T-helper 1 cell treated with Interleukin-12 subunit alpha and Interleukin-12 subunit beta and Interleukin-4 antibody, amounts not matched to agents 30 ng/mL and 1 ng/mL, for 36 hours (primary cell): ENCODE measurements at regions not wholly inside any gene's neighbourhood (a gene's known extent, or its start where the extent isn't known, plus 50 kb on each side); places are given as distances from the start of the nearest gene placed in this dataset.

Experiments used
- intact Hi-C: fragments of 100-400 bp; cut with micrococcal nuclease; formaldehyde crosslinking; loops from one replicate; pipeline ENCODE4 v1.15.1; 2024

DNA sequence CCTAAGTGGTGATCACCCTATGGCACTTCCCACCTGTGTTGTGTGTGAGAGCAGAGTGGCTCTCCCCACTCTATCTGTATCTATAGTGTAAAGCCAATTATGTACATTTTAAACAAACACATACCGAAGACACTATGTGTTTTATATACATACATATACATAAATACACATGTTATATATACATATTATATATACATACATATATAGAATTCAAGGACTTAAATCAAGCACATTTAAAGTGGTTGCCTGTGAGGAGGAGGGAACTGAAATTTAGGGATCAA, 246.6 kb downstream of the LY86 start:
- intact Hi-C loops = no loop called here

DNA sequence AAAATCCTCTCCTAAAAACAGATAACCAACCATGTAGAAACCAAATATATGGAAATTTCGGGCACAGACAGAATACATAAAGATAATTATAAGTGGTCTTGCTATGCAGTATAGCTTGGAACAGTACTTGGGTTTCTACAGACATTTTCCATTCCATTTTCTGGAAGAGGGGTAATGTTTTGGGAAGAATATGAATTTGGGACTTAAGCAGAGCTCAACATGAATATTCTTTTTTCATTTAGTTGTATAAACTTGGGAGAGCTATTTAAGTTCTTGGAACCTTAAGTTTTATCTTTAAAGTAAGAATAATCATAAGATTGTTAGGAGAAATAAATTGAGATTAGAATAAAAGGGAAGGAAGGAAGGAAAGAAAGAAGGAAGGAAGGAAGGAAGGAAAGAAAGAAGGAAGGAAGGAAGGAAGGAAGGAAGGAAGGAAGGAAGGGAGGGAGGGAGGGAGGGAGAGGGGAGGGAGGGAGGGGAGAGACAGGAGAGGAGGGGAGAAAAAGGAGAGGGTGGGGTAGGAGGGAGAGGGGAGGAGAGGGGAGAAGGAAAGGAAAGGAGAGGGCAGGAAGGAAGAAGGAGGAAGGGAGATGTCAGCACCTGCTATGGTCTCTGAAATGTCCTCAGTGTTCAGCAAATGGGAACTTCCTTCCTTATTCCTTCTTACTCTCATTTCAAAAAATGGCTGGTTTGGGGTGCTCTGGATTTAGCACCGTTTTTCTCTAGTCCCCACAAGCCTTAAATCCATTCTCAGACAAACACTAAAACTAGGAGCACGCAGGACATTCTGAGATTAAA, 248.3 kb downstream of the LY86 start:
- intact Hi-C loops = no loop called here

DNA sequence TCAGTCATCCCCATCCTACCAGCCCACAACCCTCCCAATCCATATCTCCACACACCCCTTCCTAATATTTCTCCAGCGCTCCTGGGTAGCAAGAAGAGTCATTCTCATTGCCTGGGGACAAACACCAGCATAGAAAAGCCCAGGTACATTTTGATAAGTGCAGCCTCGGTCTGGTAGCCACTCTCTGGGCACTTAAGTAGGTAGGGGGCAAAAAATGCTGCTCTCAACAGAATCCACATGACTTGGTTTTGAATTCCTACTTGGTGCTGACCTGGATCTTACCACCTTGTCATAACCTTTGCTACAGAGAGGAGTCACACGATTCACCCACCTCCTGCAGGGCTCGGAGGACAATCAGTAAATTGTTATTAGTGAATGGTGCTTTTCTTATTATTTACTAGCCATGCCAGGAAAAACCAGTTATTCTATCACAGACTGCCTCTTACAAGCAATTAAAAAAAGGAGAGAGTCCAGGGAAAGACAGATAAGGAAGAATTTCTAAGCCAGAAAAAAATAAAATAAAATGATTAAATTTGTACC, 249.1 kb downstream of the LY86 start:
- intact Hi-C loops = no loop called here

DNA sequence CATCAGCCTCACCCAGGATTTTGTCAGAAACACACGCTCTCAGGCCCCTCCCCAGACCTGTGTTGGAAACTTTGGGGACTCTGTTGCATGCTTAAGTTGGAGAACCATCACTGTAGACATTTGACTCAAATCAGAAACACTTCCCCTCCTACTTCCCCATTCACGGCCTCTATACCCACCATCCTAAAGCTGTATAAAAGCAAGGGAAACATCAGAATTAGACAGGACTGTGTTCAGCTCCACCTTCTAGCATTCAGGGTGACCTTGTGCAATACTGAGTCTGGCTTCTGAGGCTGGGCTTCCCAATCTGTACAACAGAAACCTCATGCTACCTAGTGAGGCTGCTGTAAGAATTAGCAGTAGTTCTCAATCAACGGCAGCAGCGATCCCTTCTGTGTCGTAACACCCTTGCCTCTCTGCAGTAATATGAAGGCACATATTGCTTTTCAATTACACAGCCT, 252.3 kb downstream of the LY86 start:
- intact Hi-C loops = no loop called here

DNA sequence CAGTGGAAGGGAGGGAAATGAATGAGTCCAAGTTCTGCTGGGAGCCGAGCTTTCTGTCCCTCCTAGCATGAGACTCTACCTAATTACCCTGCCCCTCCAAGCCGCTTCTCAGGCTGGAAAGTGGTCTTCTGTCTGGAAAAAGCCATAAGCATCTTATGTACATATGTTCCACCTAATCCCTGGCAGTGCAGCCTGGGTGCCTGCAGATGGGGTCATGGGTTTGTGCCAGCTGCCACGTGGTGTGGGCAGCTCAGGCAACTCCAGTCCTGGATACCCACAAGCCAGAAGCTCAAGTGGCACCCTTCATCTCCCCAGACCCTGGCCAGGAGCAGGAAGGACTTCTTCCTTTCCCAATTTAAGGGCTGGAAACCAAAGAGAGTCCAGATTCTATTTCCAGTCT, 253.1 kb downstream of the LY86 start:
- intact Hi-C loops = no loop called here

DNA sequence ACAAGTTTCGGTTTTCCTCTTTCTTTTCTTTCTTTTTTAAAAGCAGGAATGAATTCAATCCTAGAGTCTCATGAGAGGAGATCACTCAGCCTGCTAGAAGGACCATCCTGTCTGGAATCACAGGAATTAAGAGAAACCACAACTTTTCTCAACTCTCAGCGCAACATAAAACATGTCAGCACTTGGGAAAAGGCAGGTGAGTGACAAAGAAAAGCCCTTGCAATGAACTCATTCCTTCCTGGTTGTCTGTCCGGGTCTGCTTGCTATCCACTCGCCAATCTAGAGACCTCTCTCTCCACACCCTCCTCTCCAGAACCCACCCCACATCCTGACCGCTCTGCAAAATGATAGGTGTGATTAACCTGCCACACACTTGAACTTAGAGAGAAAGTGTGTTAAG, 253.8 kb downstream of the LY86 start:
- intact Hi-C loops = no loop called here

DNA sequence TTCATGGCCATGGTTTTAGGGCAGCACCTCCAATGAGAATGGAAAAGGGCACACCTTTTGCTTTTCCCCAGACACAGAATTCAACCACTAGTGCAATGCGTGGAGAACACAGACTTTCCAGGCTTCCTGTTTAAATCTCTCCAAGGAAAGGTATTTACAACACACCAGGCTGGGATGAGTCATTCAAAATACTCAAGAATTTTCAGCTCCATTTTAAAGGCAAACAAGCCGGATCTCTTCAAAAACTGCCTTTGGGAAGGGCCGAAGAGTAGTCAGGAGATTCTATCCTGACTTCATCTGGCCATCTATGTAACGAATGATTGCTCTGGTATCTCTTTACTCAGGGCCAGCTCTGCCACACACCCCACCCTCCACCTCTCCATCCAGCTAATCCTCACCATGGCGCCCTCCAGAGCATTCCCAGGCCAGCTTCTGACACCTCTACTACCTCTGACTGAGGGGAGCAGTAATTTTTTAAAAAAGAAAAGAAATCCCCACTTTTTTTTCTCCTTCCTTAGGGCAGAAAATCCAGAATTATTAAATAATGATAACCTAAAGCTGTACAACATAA, 254.6 kb downstream of the LY86 start:
- intact Hi-C loops = no loop called here

DNA sequence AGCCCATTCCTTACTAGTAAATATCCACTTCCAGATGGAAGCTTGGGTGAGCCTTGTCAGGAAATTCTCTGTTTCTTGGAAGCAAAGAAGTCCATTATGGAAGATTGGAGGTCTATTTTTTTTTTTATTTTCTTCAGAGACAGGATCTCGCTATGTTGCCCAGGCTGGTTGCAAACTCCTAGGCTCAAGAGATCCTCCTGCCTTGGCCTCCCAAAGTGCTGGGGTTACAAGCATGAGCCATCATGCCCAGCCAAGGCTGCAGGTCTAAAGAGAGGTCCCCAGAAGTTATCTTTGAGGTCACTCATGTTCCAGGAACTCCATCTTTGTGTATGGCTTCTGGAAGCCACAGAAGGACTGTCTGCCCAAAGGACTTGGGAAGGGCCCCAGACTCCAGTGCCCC, 255.3 kb downstream of the LY86 start:
- intact Hi-C loops = no loop called here

DNA sequence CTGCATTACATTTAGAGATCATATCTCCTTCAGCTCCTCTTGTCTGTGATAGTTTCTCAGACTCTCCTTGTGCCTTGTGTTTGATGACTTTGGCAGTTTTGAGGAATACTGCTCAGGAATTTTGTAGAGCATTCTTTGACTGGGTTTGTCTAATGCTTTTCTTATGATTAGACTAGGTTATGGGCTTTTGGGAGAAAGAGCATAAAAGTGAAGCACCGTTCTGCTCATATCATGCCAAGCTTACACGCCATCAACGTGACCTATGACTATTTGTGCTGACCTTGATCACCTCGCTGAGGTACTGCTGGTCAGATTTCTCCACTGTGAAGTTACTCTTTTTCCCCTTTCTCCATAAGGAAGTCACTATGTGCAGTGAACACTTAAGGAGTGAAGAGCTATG, 256.0 kb downstream of the LY86 start:
- intact Hi-C loops = no loop called here

DNA sequence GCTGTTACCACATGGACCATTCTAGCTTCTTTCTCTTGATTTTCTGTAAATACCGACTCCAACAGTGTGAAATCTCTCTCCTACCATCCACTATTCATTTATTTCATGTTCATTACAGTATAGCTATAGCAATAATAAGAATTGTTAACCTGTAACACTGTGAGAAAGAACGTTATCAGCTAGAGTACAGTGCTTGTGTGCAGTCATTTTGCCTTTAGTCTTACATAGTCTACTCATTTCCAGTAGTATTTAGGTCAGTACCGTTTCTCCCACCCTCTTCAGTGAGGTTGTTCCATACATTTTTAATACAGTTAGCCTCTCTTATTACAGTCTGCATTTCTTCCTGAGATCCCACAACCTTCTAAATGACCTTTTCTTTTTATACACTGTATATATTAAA, 257.1 kb downstream of the LY86 start:
- intact Hi-C loops = no loop called here

DNA sequence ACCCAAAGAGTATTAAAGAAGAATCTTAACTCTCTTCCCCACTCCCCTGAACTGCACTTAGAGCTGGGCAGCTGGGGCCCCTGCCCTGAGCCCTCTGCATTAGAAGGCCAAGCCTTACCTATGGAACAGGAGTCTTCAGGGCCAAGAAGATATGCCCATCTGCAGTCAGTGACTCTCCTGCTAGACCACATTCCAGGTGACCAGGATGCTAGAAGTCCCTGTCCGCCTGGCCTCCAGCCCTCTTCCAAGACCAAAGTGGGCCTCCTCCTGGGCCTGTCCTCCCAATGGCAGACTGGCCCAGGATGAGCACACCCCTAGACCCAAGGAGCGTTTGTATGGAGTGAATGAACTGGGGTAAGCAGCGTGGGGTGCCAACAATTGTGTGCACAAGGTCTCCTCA, 259.1 kb downstream of the LY86 start:
- intact Hi-C loops = no loop called here

DNA sequence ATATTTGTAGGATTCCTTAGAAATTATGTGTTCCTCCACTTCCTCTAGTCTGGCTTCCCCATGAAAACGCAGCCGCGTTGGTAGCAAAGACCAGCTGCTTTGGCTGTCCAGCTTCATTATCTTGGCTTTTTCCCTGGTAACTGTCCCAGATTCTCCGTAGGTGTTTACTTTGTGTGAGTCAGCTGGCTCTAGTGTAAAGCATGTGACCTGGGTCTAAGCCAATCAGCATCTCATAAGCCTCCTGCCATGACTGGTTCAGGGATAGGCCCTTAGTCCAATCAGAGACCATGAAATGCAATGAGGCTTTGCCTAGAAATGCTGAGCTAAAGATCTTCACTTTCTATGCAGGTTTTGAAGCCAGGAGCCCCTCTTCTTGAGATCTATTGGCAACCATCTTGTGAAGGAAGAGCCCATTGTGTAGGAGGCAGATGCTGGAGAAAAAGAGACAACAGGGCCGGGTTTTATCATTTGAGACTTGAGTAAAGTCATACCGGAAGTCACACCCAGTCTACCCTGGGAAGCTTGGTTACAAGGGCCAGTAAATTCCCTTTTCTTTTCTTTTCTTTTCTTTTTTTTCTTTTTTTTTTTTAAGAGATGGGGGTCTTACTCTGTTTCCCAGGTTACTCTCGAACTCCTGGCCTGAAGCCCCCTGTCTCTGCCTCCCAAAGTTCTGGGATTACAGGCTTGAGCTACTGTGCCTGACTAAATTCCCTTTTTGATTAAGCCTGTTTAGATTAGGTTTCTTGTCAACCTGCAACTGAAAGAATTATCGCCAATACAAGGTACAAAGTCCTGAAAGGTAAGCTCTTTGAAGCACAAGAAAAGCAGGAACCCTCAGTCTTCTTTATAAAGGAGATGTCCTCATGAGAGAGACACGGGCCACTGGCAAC, 256.5 kb upstream of the RREB1 start:
- intact Hi-C loops = no loop called here

DNA sequence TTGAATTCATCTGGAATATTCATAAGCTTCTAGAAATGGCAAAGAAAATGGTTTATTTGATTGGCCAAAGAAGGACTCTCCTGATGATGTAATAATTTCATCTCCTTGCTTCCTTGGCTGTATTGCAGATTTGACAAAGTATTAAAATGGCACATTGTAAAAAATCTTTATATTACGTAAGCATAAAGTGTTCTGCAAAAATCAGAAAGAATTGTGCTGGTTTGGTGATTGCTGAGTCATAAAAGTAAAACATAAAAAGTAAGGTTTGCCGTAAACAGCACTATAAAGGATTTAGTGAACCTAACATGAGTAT, 255.9 kb upstream of the RREB1 start:
- intact Hi-C loops = no loop called here

DNA sequence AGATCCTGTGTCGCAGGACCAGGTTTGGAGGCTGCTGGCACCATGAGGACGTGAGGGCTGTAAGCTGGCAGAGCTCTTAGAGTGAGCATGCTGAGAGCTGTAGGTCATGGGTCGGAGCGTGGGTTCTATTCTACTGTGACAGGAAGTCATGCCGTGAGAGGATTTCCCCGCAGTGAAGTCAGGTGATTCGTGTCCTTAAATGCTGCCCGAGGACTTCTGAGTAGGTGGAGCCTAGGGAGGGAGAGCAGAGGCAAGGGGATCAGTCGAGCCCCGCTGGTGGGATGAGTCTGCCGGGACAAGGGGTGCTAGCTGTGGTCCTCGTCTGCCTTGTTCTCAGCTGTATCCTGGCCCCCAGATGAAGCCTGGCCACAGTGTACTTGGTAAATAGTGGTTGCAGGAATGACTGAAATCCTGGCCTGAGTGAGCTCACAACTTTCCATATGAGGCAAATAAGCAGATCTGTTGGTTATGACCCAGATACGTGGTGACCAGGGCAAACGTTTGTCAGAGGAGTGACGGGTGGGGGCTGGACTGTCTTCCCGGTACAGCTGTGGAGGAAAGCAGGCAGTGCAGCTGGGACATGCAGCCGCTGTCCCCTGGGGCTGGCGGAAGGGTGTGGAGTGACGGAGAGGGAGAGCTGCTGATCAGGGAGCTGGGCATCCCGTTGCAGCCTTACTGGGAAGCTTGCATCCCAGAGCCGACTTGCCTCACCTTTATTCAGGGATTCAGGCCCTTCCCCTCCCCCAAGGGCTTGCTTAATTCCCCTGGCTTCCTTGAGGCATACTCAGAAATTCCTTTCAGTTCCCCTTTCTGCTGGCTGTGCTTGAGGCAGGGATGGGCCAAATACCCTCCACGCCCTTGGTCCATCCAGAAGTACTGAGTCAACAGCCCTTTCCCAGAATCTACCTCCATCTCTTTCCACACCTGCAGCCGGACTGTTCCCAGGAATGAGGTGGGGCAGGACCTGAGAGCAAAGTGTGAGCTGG, 250.9 kb upstream of the RREB1 start:
- intact Hi-C loops = loop anchor here (5.0 kb wide), 1 partner anchor 45 kb away; no protein-coding TSS in a partner anchor

DNA sequence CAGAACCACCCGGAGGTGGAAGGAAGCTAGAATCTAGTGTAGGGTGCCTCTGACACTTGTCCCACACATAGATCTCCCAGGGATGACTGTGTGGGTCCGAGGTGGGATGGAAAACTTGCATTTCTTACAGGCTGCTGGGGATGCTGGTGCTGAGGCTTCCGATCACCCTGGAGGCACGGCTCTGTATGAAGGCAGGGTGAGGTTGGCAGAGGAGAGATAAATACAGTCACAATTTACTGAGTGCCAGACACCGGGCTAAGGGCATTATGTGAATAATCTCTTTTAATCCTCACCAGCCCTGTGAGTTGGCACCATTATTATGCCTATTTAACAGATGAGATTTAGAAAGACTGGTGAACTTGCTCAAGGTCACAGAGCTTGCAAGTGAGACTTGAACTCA, 250.2 kb upstream of the RREB1 start:
- intact Hi-C loops = loop anchor here (5.0 kb wide), 1 partner anchor 45 kb away; no protein-coding TSS in a partner anchor

DNA sequence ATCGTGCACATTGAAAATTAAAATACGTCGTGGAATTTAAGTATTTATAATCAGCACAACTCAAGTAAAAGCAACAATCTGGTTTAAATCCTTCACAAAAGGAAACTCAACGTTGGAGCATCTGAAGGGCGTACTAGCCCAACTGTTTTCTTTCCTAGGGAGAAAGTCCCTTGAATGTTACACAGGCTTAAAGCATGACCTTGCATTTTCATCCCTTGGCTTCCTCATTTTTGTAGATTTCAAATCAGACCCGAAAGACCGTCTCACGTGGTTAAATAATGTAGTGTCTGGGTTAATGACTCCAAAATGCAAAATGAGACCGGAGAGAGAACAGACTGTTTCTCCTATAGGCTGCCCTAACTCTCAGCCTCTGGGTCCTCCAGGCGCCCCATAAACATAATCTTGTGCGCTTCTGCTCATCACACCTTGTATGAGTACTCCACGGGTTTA, 249.2 kb upstream of the RREB1 start:
- intact Hi-C loops = loop anchor here (5.0 kb wide), 1 partner anchor 46 kb away; no protein-coding TSS in a partner anchor

DNA sequence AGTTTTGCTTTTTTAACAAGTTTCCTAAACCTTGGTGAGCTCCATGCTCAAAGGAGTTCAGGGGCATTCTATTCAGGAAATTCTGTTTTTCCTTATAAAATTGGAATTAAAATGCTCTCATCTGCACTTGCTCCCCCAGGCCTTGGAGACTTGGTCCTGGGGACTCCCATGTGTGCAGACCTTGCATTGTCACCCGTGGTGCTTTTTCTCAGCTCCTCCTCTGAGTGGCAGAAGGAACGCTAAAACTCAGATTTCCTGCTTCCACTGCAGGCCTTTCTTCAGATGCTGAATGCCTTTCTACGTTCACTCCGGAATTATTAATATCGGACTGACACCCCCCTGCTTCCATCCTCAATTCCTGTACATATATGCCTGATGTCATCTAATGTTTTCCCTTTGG, 248.7 kb upstream of the RREB1 start:
- intact Hi-C loops = loop anchor here (5.0 kb wide), 1 partner anchor 47 kb away; no protein-coding TSS in a partner anchor

DNA sequence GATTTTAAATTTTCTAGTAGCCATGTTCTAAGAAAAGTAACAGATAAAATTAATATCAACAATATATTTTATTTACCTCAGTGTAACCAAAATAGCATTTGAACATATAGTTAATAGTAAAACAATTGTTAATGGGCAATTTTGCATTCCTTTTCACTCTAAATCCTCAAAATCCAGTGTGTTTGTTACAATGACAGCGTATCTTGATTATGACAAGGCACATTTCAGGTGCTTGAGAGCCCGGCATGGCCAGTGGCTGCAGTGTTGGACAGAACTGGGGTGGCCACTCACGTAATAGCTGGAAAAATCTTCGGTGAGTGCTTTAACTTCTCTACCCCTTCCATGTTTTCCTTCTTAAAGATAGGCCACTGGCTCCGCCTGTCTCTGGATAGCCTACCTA, 248.0 kb upstream of the RREB1 start:
- intact Hi-C loops = loop anchor here (5.0 kb wide), 1 partner anchor 47 kb away; no protein-coding TSS in a partner anchor

DNA sequence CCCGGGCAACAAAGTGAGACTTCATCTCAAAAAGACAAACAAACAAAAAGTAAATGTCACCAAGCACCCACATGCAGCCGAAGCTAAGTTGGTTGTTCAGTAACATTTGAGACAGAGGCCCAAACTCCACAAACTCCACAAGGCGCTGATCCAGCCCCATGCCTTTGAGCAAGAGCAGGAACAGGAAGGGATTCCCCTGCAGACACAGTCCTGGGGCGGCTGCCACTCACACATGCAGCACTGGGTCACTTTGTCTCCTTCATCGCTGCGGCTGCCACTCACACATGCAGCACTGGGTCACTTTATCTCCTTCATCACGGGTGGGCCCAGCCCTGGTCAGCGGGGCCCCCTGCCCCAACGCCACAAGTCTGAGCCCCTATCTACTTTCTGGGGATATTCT, 246.9 kb upstream of the RREB1 start:
- intact Hi-C loops = no loop called here

DNA sequence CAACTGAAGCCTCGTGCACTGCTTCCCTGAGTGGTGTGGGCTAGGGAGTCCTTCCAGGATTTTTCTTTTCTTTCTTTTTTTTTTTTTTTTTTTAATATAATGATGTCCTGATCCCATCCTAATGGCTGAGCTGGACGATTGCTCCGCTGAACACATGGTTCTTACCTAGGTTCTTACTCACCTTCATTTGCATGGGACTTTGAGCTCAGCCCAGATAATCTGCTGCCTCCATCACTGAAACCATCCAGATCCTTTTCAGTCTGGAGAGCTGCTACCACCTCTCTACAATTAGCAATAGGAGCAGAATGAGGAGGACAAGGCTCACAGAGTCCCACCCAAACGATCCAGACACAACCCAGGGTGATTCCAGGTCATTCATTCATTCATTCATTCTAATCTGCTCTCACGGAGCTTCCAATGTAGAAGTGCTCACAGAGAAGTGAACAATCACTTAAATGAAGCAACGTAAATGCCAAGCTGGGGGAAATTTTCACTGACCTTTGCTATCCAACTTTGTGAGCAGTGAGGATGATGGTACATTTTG, 246.3 kb upstream of the RREB1 start:
- intact Hi-C loops = no loop called here
